ENCODE measurements at regions not wholly inside any gene's neighbourhood (a gene's known extent, or its start where the extent isn't known, plus 50 kb on each side); places are given as distances from the start of the nearest gene placed in this dataset.

- no peak for TF ChIP-seq ZSCAN23 (tag by site-specific recombination; IDR thresholded peaks at IDR 0.05)
- TF ChIP-seq CTCF (tag by site-specific recombination; IDR thresholded peaks at IDR 0.05) = no peak
Measured at GRCh38 chr21:36601362-36601761, 97.6 kb upstream of the SIM2 start.

Data from HEK293 (cell line).